HG03066 (cell line): ENCODE measurements at regions not wholly inside any gene's neighbourhood (a gene's known extent, or its start where the extent isn't known, plus 50 kb on each side); places are given as distances from the start of the nearest gene placed in this dataset.
"Not testable (repeated sequence)": the region's sequence is repeated elsewhere in the genome, so short reads cannot be mapped to it uniquely, and the experiment has no call there.

Experiments used
- ATAC-seq: cut with Tn5 transposase; IDR thresholded peaks from one replicate; pipeline ENCODE4 v1.9.1; 2021; ENCODE audit warnings: low read depth; ENCODE audit not compliant: unreplicated experiment

DNA sequence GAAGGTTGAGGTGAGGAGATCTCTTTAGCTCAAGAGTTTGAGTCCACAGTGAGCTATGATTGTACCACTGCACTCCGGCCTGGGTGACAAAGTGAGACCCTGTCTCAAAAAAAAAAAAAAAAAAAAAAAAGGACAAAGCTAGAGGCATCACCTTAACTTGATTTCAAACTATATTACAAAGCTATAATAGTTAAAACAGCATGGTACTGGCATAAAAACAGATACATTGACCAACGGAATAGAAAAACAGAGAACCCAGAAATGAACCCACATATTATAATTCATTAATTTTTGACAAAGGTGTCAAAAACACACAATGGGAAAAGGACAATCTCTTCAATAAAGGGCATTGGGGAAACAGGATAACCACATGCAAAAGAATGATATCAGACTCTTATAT, 50.8 kb upstream of the MBOAT1 start:
- ATAC-seq, result no peak

GRCh38 chr6:20265842-20266241, 53.6 kb upstream of the MBOAT1 start:
- no peak for ATAC-seq

- no peak for ATAC-seq
Measured at GRCh38 chr6:20266851-20267608, 54.8 kb upstream of the MBOAT1 start.

DNA sequence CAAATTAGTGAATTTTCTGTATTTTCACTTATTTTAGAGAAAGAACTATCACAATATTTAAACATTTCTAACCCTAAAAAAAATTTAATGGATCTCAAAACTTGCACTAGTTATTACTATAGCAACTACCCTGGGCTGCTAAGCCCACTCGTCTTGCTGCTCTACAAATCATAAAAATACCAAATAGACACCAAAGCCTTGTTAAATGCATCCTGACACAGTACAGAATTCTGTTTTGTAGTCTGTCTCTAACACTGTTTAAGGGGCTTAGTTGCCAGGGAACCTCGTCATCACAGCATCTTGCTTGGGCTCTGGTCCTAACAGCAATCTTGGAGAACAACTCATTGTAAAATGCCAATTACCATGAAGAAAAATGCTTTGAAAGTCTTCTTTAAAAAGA, 56.9 kb upstream of the MBOAT1 start:
- no peak for ATAC-seq

DNA sequence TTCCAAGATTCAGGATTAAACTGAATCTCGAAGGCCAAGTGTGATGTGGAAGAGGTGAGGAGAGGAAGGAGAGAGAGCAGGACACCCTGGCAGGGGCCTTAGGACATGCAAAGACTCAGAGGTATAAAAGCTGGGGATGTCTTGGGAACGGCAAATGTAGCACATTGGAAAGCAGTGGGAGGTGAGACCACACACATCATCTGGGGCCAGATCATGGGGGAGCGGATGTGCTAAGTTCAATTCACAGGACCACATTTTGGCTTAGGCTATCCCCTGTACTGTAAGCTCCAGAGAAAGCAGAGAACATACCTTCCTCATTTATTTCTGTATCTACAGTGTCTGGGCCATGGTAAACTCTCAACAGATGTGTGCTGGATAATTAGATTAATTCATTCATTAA, 59.5 kb upstream of the MBOAT1 start:
- ATAC-seq, result no peak

GRCh38 chr6:20274137-20274536, 61.9 kb upstream of the MBOAT1 start:
- ATAC-seq, result no peak

GRCh38 chr6:20275837-20276236, 63.6 kb upstream of the MBOAT1 start:
- ATAC-seq, result not testable (repeated sequence)

- ATAC-seq, result not testable (repeated sequence)
Measured at GRCh38 chr6:20277724-20278123, 65.5 kb upstream of the MBOAT1 start.

DNA sequence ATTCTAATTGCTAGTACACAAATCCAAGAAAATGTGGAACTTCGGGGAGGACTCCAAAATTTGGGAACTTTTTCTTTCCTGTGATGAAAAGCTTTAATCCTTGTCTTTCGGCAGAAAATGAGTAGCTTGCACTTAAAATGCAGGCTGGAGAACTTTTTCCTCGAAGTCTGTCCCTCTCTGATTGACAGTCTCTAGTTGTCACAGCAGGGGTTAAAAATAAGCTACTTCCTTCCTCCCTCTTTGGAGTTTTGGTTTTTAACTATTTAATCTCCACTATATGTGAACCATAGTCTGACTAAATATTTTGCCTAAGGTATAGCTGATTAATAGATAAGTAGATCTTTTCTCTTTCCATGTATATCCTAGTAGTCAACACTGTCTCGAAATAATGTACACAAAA, 66.8 kb upstream of the MBOAT1 start:
- ATAC-seq, result no peak

DNA sequence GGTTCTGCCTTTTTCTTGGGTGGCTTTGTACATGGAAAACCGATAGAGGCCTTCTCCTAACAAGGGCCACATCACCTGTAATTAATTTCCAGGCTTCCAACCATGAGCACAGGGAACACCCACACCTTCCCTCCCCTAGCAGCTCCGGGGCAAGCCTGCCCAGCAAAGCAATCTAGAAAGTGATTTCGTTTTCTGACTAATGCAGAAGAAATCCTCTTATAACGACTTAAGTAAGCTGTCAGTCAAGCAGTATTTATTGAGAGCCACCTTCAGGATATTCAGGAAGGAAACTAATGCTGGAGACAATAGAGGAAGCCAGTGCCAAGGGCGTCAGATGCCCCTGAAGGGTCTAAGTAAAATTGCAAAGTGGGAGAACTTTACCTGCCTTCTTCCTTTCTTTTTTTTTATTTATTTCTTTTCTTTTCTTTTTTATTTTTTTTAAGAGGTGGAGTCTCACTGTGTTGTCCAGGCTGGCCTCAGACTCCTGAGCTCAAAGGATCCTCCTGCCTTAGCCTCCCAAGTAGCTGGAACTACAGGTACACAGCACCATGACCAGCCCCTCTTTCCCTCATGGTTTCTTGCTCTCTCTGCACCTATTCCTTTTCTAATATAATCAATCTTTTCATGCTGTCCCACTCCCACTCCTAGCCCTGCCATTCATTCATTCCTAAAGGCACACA, 67.5 kb upstream of the MBOAT1 start:
- ATAC-seq, result no peak

GRCh38 chr6:20280288-20280621, 68.0 kb upstream of the MBOAT1 start:
- ATAC-seq, result no peak

GRCh38 chr6:20284672-20285071, 72.4 kb upstream of the MBOAT1 start:
- no peak for ATAC-seq

DNA sequence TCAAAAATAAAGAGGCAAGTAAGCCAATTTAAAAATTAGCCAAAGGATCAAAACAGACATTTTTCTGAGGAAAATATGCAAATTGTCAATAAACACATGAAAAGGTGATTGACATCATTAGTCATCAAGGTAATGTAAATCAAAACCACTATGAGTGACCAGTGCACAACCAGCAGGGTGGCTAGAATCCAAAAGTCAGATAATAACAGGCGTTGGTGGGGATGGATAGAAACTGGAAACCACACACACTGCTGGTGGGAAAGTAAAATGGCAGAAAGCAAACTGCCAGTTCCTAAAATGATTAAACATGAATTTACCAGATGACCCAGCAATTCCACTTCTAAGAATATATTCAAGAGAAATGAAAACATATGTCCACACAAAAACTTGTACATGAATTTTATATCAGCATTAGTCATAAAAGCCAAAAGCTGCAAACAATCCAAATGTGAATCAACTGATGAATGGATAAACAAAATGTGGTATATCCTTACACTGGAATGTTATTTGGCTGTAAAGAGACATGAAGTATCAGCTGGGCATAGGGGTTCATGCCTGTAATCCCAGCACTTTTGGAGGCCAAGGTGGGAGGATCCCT, 74.8 kb upstream of the MBOAT1 start:
- no peak for ATAC-seq

DNA sequence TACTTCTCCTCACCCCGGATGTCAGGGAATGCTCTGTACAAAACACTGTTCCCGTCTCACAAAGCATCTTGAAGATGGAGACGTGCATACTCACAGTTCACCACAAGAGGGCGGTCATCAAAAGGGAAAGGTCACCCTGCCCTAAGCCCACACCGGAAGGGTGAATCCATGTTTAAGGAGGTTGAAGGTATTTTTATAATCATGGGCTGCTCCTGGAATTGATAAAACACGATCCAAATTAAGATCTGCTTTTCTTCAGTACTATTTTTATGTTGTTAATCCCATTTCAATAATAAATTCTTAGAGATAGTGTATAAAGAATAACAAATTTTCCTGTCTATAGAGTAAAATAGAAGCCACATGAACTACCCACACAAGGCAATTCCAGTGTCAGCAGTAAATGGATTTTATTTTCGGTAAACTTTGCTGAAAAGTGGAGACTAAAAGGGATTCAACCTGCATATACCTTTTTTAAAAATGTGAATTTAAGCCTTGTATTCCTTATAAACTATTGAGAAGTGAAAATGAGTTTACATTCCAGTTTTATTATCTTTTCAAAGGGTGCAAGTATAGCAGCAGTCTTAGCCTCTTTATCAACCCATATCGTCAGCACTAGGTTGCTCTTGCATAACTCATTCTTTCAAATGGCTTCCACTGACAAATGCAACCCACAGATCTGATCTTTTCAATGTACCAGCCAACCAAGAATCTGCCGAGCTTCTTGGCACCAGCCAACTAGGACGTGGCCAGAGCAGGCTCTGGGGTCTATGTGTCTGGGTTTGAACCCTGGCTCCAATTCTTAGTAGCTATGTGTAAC, 79.7 kb upstream of the MBOAT1 start:
- ATAC-seq, result peak; percentile 93

DNA sequence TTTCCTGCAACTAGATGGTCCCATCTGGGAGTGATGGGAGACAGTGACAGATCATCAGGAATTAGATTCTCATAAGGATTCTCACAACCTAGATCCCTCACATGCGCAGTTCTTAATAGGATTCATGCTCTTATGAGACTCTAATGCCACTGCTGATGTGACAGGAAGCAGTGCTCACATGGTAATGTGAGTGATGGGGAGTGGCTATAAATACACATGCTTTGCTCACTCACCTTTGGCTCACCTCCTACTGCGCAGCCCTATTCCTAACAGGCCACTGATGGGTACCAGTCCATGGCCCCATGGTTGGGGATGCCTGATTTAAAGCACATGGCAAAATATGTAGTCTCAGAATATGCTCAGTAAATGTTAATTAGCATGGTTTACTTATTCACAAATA, 80.6 kb upstream of the MBOAT1 start:
- no peak for ATAC-seq

GRCh38 chr6:20301256-20301655, 89.0 kb upstream of the MBOAT1 start:
- no peak for ATAC-seq

GRCh38 chr6:20302168-20302567, 89.9 kb upstream of the MBOAT1 start:
- no peak for ATAC-seq

DNA sequence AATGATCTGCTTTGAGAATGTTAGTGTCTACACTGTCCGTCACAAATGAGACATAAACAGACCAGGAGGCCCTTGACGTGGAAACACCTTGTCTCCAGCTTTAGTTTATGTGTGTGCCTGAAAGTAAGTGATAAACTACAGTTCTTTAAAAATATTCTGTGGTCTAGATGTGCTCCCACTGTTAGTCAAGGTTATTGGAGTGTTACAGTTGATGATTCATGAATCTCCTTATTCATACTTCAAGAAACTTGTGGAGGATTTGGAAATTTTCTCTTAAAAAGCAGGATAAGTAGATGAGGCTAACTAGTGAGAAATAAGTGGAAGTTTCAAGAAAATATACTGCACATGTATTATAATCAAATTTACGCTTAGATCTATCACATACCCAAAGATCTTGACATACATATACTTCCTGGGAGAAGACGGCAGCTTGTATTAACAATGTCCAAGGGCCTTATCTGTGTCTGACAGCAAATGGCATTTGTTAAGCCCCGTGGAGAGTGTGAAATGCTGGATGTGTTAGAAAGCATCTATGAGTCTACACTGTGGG, 90.5 kb upstream of the MBOAT1 start:
- ATAC-seq, result no peak

DNA sequence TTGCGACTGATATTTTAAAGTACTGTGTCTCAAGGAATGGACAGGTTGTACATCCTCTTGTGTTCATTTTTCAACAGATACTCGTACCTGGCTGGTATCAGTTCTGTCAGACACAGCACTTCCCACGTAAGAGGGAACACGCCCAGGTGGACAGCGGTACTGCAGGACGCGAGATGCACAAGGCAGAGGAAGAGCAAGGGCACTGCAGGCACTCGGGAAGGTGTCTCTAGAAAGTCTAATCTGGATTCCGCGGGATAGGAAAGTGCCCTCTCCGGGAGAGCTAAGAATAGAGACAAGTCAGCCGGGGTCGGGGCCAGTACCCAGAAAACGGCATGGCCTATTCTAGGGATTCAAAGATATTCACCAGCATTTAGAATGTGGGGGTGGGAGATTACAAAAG, 94.2 kb upstream of the MBOAT1 start:
- ATAC-seq, result no peak

DNA sequence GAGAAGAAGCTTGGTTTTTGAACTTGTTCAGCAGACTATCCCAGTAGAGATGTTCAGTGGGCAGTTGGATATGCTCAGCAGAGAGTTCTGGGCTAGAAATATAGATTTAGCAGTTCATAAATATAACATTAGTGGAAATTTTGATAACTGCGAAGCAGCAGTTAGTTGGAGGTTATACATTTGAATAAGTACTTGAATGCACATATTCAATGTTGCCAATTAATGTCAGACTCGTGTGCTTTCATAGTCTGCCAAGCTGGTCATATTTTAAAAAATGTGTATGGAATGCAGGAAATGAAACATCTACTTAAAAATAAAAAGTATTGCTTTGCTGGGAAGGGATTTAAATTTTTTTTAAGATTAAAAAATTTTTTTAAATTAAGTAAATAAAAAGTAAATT, 92.5 kb upstream of the E2F3 start:
- ATAC-seq, result no peak

DNA sequence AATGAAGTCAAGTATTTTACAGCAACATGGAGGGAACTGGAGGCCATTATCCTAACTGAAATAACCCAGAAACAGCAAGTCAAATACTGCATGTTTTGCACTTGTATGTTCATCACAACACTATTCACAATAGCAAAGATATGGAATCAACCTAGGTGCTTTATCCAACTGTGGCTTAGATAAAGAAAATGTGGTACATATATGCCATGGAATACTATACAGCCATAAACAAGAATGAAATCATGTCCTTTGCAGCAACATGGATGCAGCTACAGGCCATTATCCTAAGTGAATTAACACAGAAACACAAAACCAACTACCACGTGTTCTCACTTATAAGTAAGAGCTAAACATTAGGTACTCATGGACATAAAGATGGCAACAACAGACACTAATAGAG, 91.5 kb upstream of the E2F3 start:
- ATAC-seq, result no peak
